ENCODE measurements at regions not wholly inside any gene's neighbourhood (a gene's known extent, or its start where the extent isn't known, plus 50 kb on each side); places are given as distances from the start of the nearest gene placed in this dataset.

DNA sequence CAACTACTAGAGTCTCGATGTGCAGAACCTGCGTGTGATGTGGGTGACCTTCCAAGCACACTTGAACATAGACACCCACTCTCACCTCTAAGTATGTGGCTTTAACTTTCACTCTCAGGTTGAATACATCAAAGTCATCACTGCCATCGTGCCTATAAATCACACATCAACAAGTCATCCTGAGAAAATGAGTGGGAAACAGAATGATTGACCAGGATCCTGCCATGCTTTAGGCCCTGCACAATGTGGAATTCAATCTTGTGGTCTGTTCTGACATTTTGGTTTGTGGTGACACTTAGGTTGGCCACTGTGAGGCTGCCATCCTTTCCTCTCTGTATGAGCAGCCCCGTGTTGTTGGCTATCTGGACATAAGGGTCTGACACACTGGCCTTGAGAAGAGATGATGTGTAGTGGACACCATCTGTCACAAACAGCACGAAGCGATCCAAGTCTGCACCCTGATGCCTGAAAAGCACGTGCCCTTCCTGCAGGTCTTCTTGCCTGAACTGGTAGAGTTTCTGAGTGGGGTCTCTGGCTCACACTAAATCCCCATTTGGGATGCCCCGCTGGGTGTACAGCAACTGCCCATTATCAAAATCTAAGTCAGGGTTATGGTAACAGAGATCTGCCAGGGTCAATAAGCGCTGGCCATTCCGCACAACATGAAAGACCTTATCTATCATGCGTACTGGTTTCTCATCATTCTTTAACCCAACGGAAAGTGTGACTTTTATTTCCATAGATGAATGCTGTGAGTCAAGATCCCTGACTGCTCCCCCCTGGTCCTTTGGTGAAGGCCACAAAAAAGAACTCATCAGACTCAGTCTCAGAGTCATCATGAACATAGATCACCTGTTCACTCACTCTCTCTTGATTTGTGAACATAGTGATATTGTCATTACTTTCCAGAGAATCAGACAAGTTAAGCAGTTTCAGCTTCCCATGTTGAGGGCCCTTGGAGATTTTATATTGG lies 116.6 kb downstream of the ESM1 start:
- Histone ChIP-seq H2AFZ (ENCODE audit: low read depth) (no peak overlapping the region), H3K9ac (no peak overlapping the region), H3K36me3 (replicated peaks in 1 of 2; ENCODE audit: control insufficient read depth in 1 of 2, insufficient read depth in 2 of 2, low read length in 1 of 2) (no peaks in the 10 kb centered on the region), H3K9me2 (no peaks in the 10 kb centered on the region), H4K20me1 (ENCODE audit: insufficient read depth) (no peaks in the 10 kb centered on the region), H3K4me1 (ENCODE audit: control insufficient read depth in 1 of 2, insufficient read depth in 2 of 2, low read depth in 1 of 2, low read length in 1 of 2) (no peaks in the 10 kb centered on the region; a peak in 1 of 4 replicates), H3K9me3 (no peaks in the 10 kb centered on the region), H3K27me3 (ENCODE audit: insufficient read depth) (peaks cover 35% of the 10 kb centered on the region), H3K4me3 (ENCODE audit: low read depth in 2 of 2, low read length in 1 of 2) (no peak overlapping the region), H3K27ac (ENCODE audit: low read depth in 2 of 2, low read length in 1 of 2) (no peak overlapping the region), H3K4me2 (no peak overlapping the region), H3F3A (replicated peaks; ENCODE audit: insufficient read depth) (no peaks in the 10 kb centered on the region), H3K79me2 (ENCODE audit: insufficient read depth) (no peaks in the 10 kb centered on the region)
- no peak for DNase-seq
- WGBS (ENCODE audit: low lambda C conversion rate): 30% methylated on average over 8 of the region's 12 CpGs
- ChIA-PET POLR2A (no interaction called here), CTCF (interaction anchor here (0.7 to 7.6 kb wide), 6 partner anchors 11 to 379 kb away, joined by 3 to 92 read pairs (median 24); partner anchors contain the start of gene SNX18)
- TF ChIP-seq FOXJ3 (CRISPR knock-in tag; IDR thresholded peaks at IDR 0.05) (no peak), POLR2AphosphoS5 (IDR thresholded peaks at IDR 0.05; ENCODE audit: low read depth, low read length) (no peak), TCF12 (IDR thresholded peaks at IDR 0.05) (no peak), RAD21 (IDR thresholded peaks at IDR 0.05; ENCODE audit: low read length) (no peak), MXI1 (IDR thresholded peaks at IDR 0.05; ENCODE audit: low read depth, low read length) (no peak), EP300 (IDR thresholded peaks at IDR 0.05; ENCODE audit: borderline replicate concordance in 1 of 2, low read depth in 1 of 2, low read length in 1 of 2) (no peak), EZH2phosphoT487 (IDR thresholded peaks at IDR 0.05; ENCODE audit: borderline replicate concordance, low read depth) (no peak), RXRA (IDR thresholded peaks at IDR 0.05; ENCODE audit: borderline replicate concordance, low read depth) (no peak), MEF2A (IDR thresholded peaks at IDR 0.05; ENCODE audit: borderline replicate concordance, low read depth) (no peak), FOXM1 (IDR thresholded peaks at IDR 0.05; ENCODE audit: low read depth) (no peak), CHD2 (IDR thresholded peaks at IDR 0.05; ENCODE audit: low read length, partially characterized antibody) (no peak), ELF1 (IDR thresholded peaks at IDR 0.05) (no peak), RCOR1 (IDR thresholded peaks at IDR 0.05; ENCODE audit: low read length) (no peak), TAF1 (IDR thresholded peaks at IDR 0.05; ENCODE audit: borderline replicate concordance, low read depth, low read length) (no peak)
- TF ChIP-seq, protein P1, sequence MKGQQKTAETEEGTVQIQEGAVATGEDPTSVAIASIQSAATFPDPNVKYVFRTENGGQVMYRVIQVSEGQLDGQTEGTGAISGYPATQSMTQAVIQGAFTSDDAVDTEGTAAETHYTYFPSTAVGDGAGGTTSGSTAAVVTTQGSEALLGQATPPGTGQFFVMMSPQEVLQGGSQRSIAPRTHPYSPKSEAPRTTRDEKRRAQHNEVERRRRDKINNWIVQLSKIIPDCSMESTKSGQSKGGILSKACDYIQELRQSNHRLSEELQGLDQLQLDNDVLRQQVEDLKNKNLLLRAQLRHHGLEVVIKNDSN (IDR thresholded peaks at IDR 0.05; ENCODE audit: borderline replicate concordance, low read depth): no peak
- TF ChIP-seq, protein P2, sequence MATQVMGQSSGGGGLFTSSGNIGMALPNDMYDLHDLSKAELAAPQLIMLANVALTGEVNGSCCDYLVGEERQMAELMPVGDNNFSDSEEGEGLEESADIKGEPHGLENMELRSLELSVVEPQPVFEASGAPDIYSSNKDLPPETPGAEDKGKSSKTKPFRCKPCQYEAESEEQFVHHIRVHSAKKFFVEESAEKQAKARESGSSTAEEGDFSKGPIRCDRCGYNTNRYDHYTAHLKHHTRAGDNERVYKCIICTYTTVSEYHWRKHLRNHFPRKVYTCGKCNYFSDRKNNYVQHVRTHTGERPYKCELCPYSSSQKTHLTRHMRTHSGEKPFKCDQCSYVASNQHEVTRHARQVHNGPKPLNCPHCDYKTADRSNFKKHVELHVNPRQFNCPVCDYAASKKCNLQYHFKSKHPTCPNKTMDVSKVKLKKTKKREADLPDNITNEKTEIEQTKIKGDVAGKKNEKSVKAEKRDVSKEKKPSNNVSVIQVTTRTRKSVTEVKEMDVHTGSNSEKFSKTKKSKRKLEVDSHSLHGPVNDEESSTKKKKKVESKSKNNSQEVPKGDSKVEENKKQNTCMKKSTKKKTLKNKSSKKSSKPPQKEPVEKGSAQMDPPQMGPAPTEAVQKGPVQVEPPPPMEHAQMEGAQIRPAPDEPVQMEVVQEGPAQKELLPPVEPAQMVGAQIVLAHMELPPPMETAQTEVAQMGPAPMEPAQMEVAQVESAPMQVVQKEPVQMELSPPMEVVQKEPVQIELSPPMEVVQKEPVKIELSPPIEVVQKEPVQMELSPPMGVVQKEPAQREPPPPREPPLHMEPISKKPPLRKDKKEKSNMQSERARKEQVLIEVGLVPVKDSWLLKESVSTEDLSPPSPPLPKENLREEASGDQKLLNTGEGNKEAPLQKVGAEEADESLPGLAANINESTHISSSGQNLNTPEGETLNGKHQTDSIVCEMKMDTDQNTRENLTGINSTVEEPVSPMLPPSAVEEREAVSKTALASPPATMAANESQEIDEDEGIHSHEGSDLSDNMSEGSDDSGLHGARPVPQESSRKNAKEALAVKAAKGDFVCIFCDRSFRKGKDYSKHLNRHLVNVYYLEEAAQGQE (IDR thresholded peaks at IDR 0.05; ENCODE audit: low read depth, low read length): no peak

Data from SK-N-SH (cell line).